KMS-11 (cell line): ENCODE measurements at regions not wholly inside any gene's neighbourhood (a gene's known extent, or its start where the extent isn't known, plus 50 kb on each side); places are given as distances from the start of the nearest gene placed in this dataset.

Experiments
- H2AFZ ChIP-seq: fragments of 200-600 bp; sonication (generic); 2 replicates; pipeline ENCODE4 v1.6.1; 2016; ENCODE audit warnings: antibody characterized with exemption, mixed run types, low read depth
- H3K27ac ChIP-seq: fragments of 200-600 bp; sonication (generic); 2 replicates; pipeline ENCODE4 v1.6.1; 2016; ENCODE audit warnings: mild to moderate bottlenecking, mixed run types
- H3K27me3 ChIP-seq: fragments of 200-600 bp; sonication (generic); 2 replicates; pipeline ENCODE4 v1.6.1; 2017; ENCODE audit warnings: mild to moderate bottlenecking, low read depth, mixed run types, moderate library complexity; ENCODE audit not compliant: insufficient read depth
- H3K36me3 ChIP-seq: fragments of 200-600 bp; sonication (generic); 2 replicates; pipeline ENCODE4 v1.6.1; 2017; ENCODE audit warnings: mild to moderate bottlenecking, mixed run types; ENCODE audit not compliant: insufficient read depth
- H3K4me1 ChIP-seq: fragments of 200-600 bp; sonication (generic); 2 replicates; pipeline ENCODE4 v1.6.1; 2016; ENCODE audit warnings: mild to moderate bottlenecking, low read depth, mixed run types; ENCODE audit not compliant: poor library complexity, severe bottlenecking
- H3K4me2 ChIP-seq: fragments of 200-600 bp; sonication (generic); 2 replicates; pipeline ENCODE4 v1.7.0; 2016; ENCODE audit warnings: mild to moderate bottlenecking, mixed run types
- H3K4me3 ChIP-seq: fragments of 200-600 bp; sonication (generic); IDR thresholded peaks from 2 replicates; pipeline ENCODE4 v1.6.1; 2017; ENCODE audit warnings: low read depth, low read length, mixed read lengths; ENCODE audit not compliant: insufficient read depth
- H3K79me2 ChIP-seq: fragments of 200-600 bp; sonication (generic); 2 replicates; pipeline ENCODE4 v1.6.1; 2016; ENCODE audit warnings: low read depth, mixed run types; ENCODE audit not compliant: insufficient read depth
- H3K9ac ChIP-seq: fragments of 200-600 bp; sonication (generic); 2 replicates; pipeline ENCODE4 v1.6.1; 2016; ENCODE audit warnings: mild to moderate bottlenecking, mixed run types
- H4K20me1 ChIP-seq: fragments of 200-600 bp; sonication (generic); 2 replicates; pipeline ENCODE4 v1.6.1; 2016; ENCODE audit warnings: mild to moderate bottlenecking, mixed run types; ENCODE audit not compliant: insufficient read depth
- TF ChIP-seq, protein P1 (sequence below): fragments of 200-600 bp; sonication (generic); conservative IDR thresholded peaks from 2 replicates; pipeline ENCODE4 v1.6.1; 2017; ENCODE audit warnings: low read depth, mild to moderate bottlenecking, antibody characterized with exemption, low read length, moderate library complexity, mixed read lengths

- Histone ChIP-seq H3K27ac (no peak overlapping the region), H3K79me2 (no peaks in the 10 kb centered on the region), H3K36me3 (no peaks in the 10 kb centered on the region), H3K4me3 (no peak overlapping the region), H3K27me3 (no peaks in the 10 kb centered on the region), H3K4me1 (no peaks in the 10 kb centered on the region), H4K20me1 (no peaks in the 10 kb centered on the region), H2AFZ (no peak overlapping the region), H3K4me2 (no peak overlapping the region), H3K9ac (no peak overlapping the region)
- TF ChIP-seq, protein P1, sequence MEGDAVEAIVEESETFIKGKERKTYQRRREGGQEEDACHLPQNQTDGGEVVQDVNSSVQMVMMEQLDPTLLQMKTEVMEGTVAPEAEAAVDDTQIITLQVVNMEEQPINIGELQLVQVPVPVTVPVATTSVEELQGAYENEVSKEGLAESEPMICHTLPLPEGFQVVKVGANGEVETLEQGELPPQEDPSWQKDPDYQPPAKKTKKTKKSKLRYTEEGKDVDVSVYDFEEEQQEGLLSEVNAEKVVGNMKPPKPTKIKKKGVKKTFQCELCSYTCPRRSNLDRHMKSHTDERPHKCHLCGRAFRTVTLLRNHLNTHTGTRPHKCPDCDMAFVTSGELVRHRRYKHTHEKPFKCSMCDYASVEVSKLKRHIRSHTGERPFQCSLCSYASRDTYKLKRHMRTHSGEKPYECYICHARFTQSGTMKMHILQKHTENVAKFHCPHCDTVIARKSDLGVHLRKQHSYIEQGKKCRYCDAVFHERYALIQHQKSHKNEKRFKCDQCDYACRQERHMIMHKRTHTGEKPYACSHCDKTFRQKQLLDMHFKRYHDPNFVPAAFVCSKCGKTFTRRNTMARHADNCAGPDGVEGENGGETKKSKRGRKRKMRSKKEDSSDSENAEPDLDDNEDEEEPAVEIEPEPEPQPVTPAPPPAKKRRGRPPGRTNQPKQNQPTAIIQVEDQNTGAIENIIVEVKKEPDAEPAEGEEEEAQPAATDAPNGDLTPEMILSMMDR: no peak
Measured at GRCh38 chr12:22916241-22916640, 291.3 kb downstream of the ETNK1 start.

GRCh38 chr12:22916815-22917214 is 291.8 kb downstream of the ETNK1 start:
- Histone ChIP-seq H3K27ac (no peak overlapping the region), H3K79me2 (no peaks in the 10 kb centered on the region), H3K36me3 (no peaks in the 10 kb centered on the region), H4K20me1 (no peaks in the 10 kb centered on the region), H3K9ac (no peak overlapping the region), H3K4me2 (no peak overlapping the region), H3K4me1 (no peaks in the 10 kb centered on the region), H3K4me3 (no peak overlapping the region), H2AFZ (no peak overlapping the region), H3K27me3 (no peaks in the 10 kb centered on the region)
- TF ChIP-seq, protein P1: no peak

DNA sequence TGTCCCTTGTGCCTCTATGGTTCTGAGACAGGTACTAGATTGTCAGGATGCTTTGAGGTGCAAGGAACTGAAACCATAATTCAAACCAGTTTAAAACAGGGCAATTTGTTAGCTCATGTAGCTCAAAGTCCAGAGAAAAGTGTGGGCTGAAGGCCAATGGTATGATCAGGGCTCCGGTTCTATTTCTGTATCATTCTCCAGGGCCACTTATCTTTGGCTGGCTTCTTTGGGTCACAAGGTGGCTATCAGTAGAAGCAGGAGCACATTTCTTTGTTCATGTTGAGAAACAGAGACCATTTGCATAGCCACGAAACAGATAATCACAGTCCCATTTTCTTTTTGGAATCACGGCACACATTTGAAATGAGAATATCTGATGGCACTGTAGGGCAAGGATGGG is 294.9 kb downstream of the ETNK1 start:
- TF ChIP-seq, protein P1: no peak
- no peaks in the 10 kb centered on the region for H4K20me1 ChIP-seq
- H3K4me1 ChIP-seq: no peaks in the 10 kb centered on the region
- no peaks in the 10 kb centered on the region for H3K79me2 ChIP-seq
- H3K27me3 ChIP-seq: no peaks in the 10 kb centered on the region
- no peak overlapping the region for H3K4me2 ChIP-seq
- no peaks in the 10 kb centered on the region for H3K36me3 ChIP-seq
- no peak overlapping the region for H3K9ac ChIP-seq
- H3K27ac ChIP-seq: no peak overlapping the region
- H2AFZ ChIP-seq: no peak overlapping the region
- no peak overlapping the region for H3K4me3 ChIP-seq

GRCh38 chr12:22923768-22924167 is 298.8 kb downstream of the ETNK1 start:
- Histone ChIP-seq H3K4me3 (no peak overlapping the region), H3K79me2 (no peaks in the 10 kb centered on the region), H3K27me3 (no peaks in the 10 kb centered on the region), H3K4me1 (no peaks in the 10 kb centered on the region), H3K4me2 (no peak overlapping the region), H4K20me1 (no peaks in the 10 kb centered on the region), H3K9ac (no peak overlapping the region), H2AFZ (no peak overlapping the region), H3K36me3 (no peaks in the 10 kb centered on the region), H3K27ac (no peak overlapping the region)
- TF ChIP-seq, protein P1: no peak
